Ishikawa (cell line): ENCODE measurements at regions not wholly inside any gene's neighbourhood (a gene's known extent, or its start where the extent isn't known, plus 50 kb on each side); places are given as distances from the start of the nearest gene placed in this dataset.

Experiments
- CEBPB ChIP-seq: IDR thresholded peaks from 2 replicates; pipeline ENCODE4 v1.6.1; 2012
- CREB1 ChIP-seq: IDR thresholded peaks from 2 replicates; pipeline ENCODE4 v1.6.1; 2012; ENCODE audit warnings: low read depth
- EGR1 ChIP-seq: IDR thresholded peaks from 2 replicates; pipeline ENCODE4 v1.6.1; 2012
- EP300 ChIP-seq: IDR thresholded peaks from 2 replicates; pipeline ENCODE4 v1.6.1; 2012; ENCODE audit warnings: borderline replicate concordance
- FOXM1 ChIP-seq: IDR thresholded peaks from 2 replicates; pipeline ENCODE4 v1.6.1; 2012; ENCODE audit warnings: low read depth, borderline replicate concordance
- NFIC ChIP-seq: IDR thresholded peaks from 2 replicates; pipeline ENCODE4 v1.6.1; 2012
- RAD21 ChIP-seq: IDR thresholded peaks from 2 replicates; pipeline ENCODE4 v1.6.1; 2012; ENCODE audit warnings: low read depth
- TAF1 ChIP-seq: IDR thresholded peaks from 2 replicates; pipeline ENCODE4 v1.6.1; 2012; ENCODE audit warnings: low read depth, mild to moderate bottlenecking
- TCF12 ChIP-seq: IDR thresholded peaks from 2 replicates; pipeline ENCODE4 v1.6.1; 2012; ENCODE audit warnings: low read depth
- TEAD4 ChIP-seq: IDR thresholded peaks from 2 replicates; pipeline ENCODE4 v1.6.1; 2012
- YY1 ChIP-seq: IDR thresholded peaks from 2 replicates; pipeline ENCODE4 v1.6.1; 2012; ENCODE audit warnings: low read depth
- ZBTB7A ChIP-seq: IDR thresholded peaks from 2 replicates; pipeline ENCODE4 v1.6.1; 2012; ENCODE audit warnings: low read depth
- TF ChIP-seq, protein P1 (sequence below): IDR thresholded peaks from 2 replicates; pipeline ENCODE4 v1.6.1; 2012
- TF ChIP-seq, protein P2 (sequence below): IDR thresholded peaks from 2 replicates; pipeline ENCODE4 v1.6.1; 2012; ENCODE audit warnings: low read depth, mild to moderate bottlenecking
- TF ChIP-seq, protein P3 (sequence below): IDR thresholded peaks from 2 replicates; pipeline ENCODE4 v1.6.1; 2012

DNA sequence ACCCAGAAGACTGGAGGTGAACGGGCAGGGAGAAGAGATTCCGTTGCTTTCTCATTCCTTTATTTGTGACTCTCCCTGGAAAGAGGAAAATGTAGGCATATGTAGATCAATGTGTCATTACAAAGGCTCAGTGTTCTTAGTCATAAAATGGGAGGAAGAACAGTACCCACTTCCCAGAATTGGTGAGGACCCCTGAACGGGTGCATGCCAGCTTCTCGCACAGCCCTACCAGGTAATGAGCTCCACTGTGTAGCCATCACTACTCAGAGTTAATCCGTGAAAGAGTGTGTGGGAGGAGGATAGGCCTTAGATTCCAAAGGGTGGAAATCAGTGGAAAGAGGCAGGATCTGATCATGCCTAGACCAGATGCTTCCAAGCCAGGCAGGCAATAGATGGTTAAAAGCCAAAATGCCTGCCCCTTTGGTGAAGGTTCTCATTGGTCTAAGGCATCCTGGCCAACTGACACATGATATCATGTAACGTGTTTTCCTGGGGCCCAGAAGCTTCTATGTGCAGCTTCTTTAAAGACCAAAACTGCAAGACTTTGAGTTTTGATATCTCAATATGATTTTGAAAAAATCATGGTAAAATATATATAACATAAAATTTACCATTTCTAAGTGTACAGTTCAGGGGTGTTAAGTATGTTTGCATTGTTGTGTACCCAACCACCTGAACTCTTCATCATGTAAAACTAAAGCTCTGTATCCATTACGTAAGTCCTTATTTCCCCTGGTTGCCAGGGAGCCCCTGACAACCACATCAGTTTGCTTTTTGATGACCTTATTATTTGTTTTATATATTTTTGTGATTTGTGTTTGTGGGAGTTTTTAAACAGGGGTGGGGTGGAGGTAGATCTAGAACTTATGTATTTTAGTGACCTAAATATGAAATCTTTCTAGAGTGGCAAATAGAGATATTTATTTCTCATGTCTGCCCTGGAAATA is 402.2 kb upstream of the CFAP20DC start:
- TF ChIP-seq TCF12, result no peak
- TF ChIP-seq NFIC, result no peak

DNA sequence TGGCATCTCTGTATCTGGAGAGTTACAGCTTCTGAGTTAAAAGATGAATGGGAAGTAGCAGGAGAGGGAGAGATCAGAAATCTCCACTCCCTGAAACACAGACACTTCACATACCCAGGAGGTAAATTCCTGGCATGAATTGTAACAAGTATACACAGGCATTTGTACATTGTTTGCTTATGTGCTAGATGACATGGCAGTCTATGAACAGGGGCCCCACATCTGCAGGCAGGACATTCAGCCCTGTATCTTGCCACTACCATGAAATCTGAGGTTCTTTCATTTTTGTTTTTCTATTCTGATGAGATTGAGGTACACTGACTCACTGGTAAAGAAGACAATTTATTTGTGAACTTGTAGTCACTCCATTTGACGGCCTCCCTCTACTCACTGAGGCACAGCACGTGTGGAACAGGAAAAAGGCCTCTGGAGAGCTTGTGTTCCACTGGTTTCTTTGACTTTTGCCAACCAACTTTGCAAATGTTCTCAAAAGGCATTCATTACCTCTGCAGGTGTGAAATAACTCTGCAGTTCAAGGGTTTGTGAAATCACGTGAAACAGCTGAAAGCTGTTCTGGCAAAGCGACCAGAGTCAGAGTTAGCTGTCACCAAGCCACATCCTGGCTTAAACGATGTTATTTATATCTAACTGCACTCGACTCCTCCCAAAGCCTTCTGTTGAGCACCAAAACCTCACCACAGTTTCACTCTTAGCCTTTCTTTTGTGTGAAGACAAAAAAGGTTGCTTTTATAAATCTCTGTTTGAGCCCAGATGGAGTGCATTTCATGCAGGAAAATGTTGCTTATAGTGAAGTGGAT is 401.3 kb upstream of the CFAP20DC start:
- TF ChIP-seq, protein P1, sequence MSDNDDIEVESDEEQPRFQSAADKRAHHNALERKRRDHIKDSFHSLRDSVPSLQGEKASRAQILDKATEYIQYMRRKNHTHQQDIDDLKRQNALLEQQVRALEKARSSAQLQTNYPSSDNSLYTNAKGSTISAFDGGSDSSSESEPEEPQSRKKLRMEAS, result no peak
- TF ChIP-seq, protein P2, sequence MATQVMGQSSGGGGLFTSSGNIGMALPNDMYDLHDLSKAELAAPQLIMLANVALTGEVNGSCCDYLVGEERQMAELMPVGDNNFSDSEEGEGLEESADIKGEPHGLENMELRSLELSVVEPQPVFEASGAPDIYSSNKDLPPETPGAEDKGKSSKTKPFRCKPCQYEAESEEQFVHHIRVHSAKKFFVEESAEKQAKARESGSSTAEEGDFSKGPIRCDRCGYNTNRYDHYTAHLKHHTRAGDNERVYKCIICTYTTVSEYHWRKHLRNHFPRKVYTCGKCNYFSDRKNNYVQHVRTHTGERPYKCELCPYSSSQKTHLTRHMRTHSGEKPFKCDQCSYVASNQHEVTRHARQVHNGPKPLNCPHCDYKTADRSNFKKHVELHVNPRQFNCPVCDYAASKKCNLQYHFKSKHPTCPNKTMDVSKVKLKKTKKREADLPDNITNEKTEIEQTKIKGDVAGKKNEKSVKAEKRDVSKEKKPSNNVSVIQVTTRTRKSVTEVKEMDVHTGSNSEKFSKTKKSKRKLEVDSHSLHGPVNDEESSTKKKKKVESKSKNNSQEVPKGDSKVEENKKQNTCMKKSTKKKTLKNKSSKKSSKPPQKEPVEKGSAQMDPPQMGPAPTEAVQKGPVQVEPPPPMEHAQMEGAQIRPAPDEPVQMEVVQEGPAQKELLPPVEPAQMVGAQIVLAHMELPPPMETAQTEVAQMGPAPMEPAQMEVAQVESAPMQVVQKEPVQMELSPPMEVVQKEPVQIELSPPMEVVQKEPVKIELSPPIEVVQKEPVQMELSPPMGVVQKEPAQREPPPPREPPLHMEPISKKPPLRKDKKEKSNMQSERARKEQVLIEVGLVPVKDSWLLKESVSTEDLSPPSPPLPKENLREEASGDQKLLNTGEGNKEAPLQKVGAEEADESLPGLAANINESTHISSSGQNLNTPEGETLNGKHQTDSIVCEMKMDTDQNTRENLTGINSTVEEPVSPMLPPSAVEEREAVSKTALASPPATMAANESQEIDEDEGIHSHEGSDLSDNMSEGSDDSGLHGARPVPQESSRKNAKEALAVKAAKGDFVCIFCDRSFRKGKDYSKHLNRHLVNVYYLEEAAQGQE, result no peak

DNA sequence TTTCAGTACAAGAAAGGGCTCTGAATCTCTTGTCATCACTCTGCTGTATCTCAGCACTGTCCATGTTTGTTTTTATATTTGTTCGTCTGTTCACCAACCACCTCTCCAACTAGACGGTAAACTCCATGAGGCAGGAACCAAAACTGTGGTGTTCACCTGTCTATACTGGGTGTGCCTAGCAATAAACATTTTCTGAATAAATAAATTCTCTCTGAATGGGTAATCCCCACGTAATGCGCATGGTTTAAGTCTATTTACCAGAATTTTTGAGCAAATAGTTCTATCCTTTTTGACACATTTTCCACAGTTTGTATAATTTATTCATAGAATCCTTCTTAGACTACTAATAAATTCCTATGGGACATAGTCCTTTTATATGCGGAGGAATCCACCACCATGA is 400.6 kb upstream of the CFAP20DC start:
- TF ChIP-seq, protein P2, result no peak
- TF ChIP-seq NFIC (no peak), TAF1 (no peak), CEBPB (no peak), EP300 (no peak), CREB1 (no peak), YY1 (no peak), EGR1 (no peak)
- TF ChIP-seq, protein P1, result no peak

DNA sequence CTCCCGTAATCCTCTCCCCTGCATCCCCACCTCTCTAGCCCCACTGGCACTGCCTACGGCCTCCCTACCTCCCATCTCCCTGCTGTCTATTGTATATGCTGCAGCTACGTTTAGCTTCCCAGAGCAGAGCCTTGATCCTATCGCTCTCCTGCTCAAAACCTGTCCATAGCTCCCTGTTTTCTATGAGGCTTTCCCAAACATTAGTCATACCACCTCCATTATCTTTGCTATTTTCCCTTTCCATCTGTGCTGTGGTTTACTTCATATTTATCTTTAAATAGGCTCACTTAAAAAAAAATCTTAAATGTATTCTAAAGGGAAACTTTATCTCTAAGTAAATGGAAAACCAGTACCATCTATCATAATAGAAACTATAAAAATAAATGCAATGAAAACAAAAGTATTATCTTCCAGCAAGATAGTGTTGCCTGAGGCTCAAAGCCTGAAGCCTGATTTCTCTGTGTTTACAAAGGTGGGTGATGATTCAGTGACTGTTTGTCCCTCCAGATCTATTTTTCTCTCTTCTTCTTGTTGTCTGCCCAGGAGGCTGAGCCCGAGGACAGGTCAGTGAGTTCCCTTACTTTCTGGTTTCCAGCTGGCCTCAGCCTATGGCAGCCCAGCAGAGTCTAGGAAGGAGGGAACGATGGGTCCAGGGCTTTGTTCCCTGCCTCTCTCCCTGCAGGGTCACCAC is 397.1 kb upstream of the CFAP20DC start:
- no peak for TF ChIP-seq CREB1
- TF ChIP-seq CEBPB, result no peak

DNA sequence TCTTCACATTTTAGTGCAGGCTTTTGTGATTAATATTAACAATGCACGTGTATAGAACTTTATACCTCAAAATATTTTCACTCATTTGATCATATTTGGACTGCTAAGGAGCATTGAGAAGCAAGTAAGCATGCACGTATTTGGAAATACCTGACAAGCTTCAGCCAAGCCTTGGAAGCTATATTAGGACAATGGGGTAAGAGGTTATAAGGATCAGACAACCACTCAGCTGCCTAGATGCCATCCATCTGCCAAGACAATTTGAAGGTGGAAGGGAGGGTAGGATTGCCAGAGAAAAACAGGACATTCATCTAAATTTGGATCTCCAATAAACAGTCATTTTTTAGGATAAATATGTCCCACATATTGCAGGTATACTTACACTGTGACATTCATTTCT is 394.9 kb upstream of the CFAP20DC start:
- TF ChIP-seq EGR1 (no peak), RAD21 (no peak), CREB1 (no peak), EP300 (no peak), CEBPB (no peak)

DNA sequence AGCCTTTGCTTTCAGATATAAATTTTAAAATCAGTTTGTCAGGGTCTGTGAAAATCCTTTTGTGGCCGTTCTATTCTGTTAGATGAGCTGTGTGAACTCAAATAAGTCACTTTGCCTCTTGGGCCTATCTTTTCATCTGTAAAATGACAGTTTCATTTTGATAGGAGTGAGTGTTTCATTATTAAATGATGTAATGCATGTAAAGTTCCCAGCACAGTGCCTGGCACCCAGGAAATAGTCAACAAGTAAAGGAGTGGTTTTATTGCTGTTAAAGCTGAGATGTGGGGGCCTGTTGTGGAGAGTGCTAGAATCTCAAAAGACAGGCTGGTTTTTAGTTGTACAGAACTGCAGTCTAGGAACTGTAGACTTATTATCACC is 394.5 kb upstream of the CFAP20DC start:
- TF ChIP-seq, protein P1, result no peak
- TF ChIP-seq TAF1 (no peak), ZBTB7A (no peak), FOXM1 (no peak), NFIC (no peak), RAD21 (no peak), CREB1 (no peak), CEBPB (no peak), EP300 (no peak), TCF12 (no peak), TEAD4 (no peak), EGR1 (no peak), YY1 (no peak)
- TF ChIP-seq, protein P3, sequence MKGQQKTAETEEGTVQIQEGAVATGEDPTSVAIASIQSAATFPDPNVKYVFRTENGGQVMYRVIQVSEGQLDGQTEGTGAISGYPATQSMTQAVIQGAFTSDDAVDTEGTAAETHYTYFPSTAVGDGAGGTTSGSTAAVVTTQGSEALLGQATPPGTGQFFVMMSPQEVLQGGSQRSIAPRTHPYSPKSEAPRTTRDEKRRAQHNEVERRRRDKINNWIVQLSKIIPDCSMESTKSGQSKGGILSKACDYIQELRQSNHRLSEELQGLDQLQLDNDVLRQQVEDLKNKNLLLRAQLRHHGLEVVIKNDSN, result no peak
- TF ChIP-seq, protein P2, result no peak
